Ascending aorta (tissue), 2 donors: ENCODE measurements at regions not wholly inside any gene's neighbourhood (a gene's known extent, or its start where the extent isn't known, plus 50 kb on each side); places are given as distances from the start of the nearest gene placed in this dataset.
"Not testable (repeated sequence)": the region's sequence is repeated elsewhere in the genome, so short reads cannot be mapped to it uniquely, and the experiment has no call there.

Source experiments
- DNase-seq, 2 donors: peaks; one replicate each; pipeline ENCODE4 v3.0.0-alpha.2; 2019; ENCODE audit warnings: low spot score in 2 of 2
- H3K27ac ChIP-seq, 2 donors: fragments of 200-600 bp; sonication (generic); one replicate each; pipeline ENCODE4 v1.5.1; 2016 to 2017; ENCODE audit warnings: mild to moderate bottlenecking in 1 of 2
- H3K27me3 ChIP-seq: fragments of 200-600 bp; sonication (generic); one replicate; pipeline ENCODE4 v1.5.1; 2017
- H3K36me3 ChIP-seq, 2 donors: fragments of 200-600 bp; sonication (generic); one replicate each; pipeline ENCODE4 v1.5.1; 2016
- H3K4me1 ChIP-seq, 2 donors: fragments of 200-600 bp; sonication (generic); one replicate each; pipeline ENCODE4 v1.5.1; 2016 to 2017; ENCODE audit warnings: mild to moderate bottlenecking in 1 of 2
- H3K4me3 ChIP-seq, 2 donors: fragments of 200-600 bp; sonication (generic); one replicate each; pipeline ENCODE4 v1.5.1; 2016 to 2017; ENCODE audit warnings: mild to moderate bottlenecking in 1 of 2
- H3K9me3 ChIP-seq, 2 donors: fragments of 200-600 bp; sonication (generic); one replicate each; pipeline ENCODE4 v1.5.1; 2016
- CTCF ChIP-seq, 3 experiments: fragments of 200-600 bp in 2 of 3; fragments of 450-650 bp in 1 of 3; sonication (generic) in 2 of 3; IDR thresholded peaks; one replicate each; pipeline ENCODE4 v1.5.1; 2016 to 2019; ENCODE audit warnings: antibody characterized with exemption in 3 of 3, mild to moderate bottlenecking in 1 of 3, moderate library complexity in 1 of 3
- intact Hi-C: fragments of 100-400 bp; cut with DNase I; formaldehyde crosslinking; loops from one replicate; pipeline ENCODE4 v1.15.1; 2023

DNA sequence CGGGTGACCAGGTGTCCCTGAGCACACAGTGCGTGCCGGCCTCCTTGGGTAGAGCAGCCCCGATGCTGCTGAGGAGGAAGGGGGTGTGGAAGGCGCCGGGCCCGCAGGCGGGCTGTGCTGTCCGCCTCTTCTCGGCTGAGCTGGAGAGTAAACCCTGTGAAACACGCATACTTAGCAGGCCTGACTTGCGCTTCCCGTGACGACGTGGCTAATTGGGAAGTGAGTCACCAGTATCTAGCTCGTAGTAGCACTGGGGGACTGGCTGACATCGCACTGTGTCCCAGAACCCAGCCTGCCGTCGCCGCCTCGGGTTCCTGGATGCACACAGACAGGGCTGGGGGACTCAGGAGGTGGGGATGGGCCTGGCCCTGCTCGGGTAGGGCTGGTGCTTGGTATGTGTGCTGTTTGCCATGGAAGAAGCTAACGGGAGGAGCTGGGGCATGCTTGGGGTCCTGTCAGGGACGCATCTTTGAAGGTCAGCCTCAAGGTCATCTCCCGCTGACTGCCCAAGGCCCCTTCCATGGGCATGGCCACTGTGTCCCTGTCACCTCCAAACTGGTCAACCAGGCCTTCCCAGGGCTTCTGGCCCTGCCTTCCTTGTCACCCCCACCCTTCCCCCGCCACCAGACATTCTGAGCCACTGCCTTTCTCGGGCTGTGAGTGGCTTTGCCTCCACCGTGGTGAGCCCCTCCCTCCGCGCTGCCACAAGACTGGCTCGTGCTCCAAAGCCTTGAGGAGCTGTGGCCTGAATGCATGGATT, 1327.0 kb downstream of the BRD1 start:
- intact Hi-C loops: no loop called here
- no peaks in the 10 kb centered on the region for H3K9me3 ChIP-seq
- no peak for TF ChIP-seq CTCF (IDR thresholded peaks at IDR 0.05)
- H3K36me3 ChIP-seq: no peaks in the 10 kb centered on the region
- no peaks in the 10 kb centered on the region for H3K4me1 ChIP-seq
- no peak overlapping the region for H3K4me3 ChIP-seq
- no peaks in the 10 kb centered on the region for H3K27me3 ChIP-seq
- DNase-seq: no peak
- no peak overlapping the region for H3K27ac ChIP-seq

GRCh38 chr22:48499456-48500425, 1327.9 kb downstream of the BRD1 start:
- DNase-seq: no peak
- Histone ChIP-seq H3K27me3 (no peaks in the 10 kb centered on the region), H3K4me3 (no peak overlapping the region), H3K27ac (no peak overlapping the region), H3K9me3 (no peaks in the 10 kb centered on the region), H3K4me1 (no peaks in the 10 kb centered on the region), H3K36me3 (no peaks in the 10 kb centered on the region)
- TF ChIP-seq CTCF (IDR thresholded peaks at IDR 0.05): no peak
- intact Hi-C loops: no loop called here

- Histone ChIP-seq H3K27ac (no peak overlapping the region), H3K27me3 (no peaks in the 10 kb centered on the region), H3K4me1 (no peaks in the 10 kb centered on the region), H3K9me3 (no peaks in the 10 kb centered on the region), H3K36me3 (no peaks in the 10 kb centered on the region), H3K4me3 (no peak overlapping the region)
- no peak for DNase-seq
- intact Hi-C loops: no loop called here
- no peak for TF ChIP-seq CTCF (IDR thresholded peaks at IDR 0.05)
Observed at GRCh38 chr22:48498526-48499331, 1328.9 kb downstream of the BRD1 start.

DNA sequence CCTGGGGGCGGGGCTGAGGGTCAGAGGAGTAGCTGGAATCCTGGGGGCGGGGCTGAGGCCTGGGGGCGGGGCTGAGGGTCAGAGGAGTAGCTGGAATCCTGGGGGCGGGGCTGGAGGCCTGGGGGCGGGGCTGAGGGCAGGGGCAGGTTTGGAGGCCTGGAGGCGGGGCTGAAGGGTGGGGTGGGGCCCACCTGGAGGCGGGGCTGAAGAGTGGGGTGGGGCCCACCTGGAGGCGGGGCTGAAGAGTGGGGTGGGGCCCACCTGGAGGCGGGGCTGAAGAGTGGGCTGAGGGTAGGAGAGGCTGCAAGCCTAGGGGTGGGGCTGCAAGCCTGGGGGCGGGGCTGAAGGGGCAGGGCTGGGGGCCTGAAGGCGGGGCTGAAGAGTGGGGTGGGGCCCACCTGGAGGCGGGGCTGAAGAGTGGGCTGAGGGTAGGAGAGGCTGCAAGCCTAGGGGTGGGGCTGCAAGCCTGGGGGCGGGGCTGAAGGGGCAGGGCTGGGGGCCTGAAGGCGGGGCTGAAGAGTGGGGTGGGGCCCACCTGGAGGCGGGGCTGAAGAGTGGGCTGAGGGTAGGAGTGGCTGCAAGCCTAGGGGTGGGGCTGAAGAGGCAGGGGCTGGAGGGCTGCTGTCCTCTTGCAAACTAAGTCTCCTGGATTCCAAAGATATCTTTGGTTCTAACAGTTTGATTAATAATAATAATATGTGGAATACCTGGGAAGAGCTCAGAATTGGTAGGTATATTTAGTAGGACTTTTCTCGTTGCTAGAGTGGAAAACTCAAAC, 1329.7 kb downstream of the BRD1 start:
- H3K27ac ChIP-seq, DNase-seq, H3K9me3 ChIP-seq, H3K4me1 ChIP-seq, intact Hi-C loops, H3K27me3 ChIP-seq, H3K4me3 ChIP-seq, H3K36me3 ChIP-seq: not testable (repeated sequence)

DNA sequence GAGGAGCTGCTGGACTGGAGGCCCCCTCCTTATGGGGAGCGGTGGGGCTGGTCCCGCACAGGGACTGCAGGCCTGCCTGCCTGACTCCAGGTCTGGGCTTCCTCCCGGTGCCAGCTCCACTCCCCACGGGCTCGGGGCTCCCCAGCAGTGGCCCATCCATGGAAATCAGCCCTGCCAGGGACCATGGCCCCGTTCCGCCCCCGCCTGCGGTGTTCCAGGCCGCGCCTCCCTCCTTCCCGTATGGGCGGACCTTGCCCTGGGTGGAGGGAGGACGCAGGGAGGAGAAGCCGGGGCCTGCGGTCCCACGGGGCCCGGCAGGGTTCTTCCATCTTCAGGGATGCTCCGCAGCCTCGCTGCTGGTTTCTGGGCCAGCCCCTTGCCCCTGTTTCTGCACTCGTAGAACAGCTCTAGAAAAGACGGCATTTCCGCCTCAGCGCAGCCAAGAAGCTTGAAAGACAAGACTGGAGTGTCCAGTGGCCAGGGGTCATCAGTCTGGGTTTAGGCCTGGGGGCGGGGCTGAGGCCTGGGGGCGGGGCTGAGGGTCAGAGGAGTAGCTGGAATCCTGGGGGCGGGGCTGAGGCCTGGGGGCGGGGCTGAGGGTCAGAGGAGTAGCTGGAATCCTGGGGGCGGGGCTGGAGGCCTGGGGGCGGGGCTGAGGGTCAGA, 1330.6 kb downstream of the BRD1 start:
- Histone ChIP-seq H3K27me3 (no peaks in the 10 kb centered on the region), H3K9me3 (no peaks in the 10 kb centered on the region), H3K36me3 (no peaks in the 10 kb centered on the region), H3K4me3 (no peak overlapping the region), H3K4me1 (no peaks in the 10 kb centered on the region), H3K27ac (no peak overlapping the region)
- no peak for TF ChIP-seq CTCF (IDR thresholded peaks at IDR 0.05)
- no peak for DNase-seq
- intact Hi-C loops: no loop called here
